ENCODE measurements at regions not wholly inside any gene's neighbourhood (a gene's known extent, or its start where the extent isn't known, plus 50 kb on each side); places are given as distances from the start of the nearest gene placed in this dataset.

DNA sequence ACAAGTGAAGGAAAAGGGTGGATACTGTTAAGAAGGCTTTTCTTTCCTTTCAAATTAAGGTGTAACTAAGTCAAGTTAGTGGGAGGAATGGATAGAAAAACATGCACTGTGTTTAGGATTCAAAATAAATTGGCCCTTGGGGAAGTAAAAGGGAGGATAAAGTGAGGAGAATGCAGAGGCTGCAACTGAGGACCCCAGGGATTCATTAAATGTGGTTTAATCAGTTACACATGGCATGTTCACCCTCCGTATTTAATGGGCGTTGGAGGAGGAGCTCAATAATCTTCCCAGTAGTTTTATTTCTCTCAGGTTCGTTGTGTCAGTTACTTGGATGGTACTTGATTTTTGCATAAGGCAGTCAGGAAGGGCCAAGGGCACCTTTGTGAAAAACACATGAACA lies 966.3 kb downstream of the JRKL start:
- TF ChIP-seq, protein P1, sequence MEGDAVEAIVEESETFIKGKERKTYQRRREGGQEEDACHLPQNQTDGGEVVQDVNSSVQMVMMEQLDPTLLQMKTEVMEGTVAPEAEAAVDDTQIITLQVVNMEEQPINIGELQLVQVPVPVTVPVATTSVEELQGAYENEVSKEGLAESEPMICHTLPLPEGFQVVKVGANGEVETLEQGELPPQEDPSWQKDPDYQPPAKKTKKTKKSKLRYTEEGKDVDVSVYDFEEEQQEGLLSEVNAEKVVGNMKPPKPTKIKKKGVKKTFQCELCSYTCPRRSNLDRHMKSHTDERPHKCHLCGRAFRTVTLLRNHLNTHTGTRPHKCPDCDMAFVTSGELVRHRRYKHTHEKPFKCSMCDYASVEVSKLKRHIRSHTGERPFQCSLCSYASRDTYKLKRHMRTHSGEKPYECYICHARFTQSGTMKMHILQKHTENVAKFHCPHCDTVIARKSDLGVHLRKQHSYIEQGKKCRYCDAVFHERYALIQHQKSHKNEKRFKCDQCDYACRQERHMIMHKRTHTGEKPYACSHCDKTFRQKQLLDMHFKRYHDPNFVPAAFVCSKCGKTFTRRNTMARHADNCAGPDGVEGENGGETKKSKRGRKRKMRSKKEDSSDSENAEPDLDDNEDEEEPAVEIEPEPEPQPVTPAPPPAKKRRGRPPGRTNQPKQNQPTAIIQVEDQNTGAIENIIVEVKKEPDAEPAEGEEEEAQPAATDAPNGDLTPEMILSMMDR (conservative IDR thresholded peaks at IDR 0.05; ENCODE audit: low read depth, low read length) = no peak
- TF ChIP-seq EZH2phosphoT487 (IDR thresholded peaks at IDR 0.05; ENCODE audit: borderline replicate concordance, low read length) (no peak), EZH2 (IDR thresholded peaks at IDR 0.05; ENCODE audit: low read length, unreplicated experiment) (no peak)
